K562 (cell line): ENCODE measurements at regions not wholly inside any gene's neighbourhood (a gene's known extent, or its start where the extent isn't known, plus 50 kb on each side); places are given as distances from the start of the nearest gene placed in this dataset.

ENCODE experiments used
- BRCA1 ChIP-seq, 2 experiments: fragments of 450-650 bp in 1 of 2; sonication (generic) in 1 of 2; formaldehyde crosslinking in 1 of 2; IDR thresholded peaks; 2 replicates each; pipeline versions ENCODE4 v1.5.0 to v1.6.1; 2017 to 2020; ENCODE audit warnings: mild to moderate bottlenecking in 1 of 2, missing genetic modification reagents in 1 of 2
- MLX ChIP-seq, 2 experiments: fragments of 450-650 bp in 1 of 2; sonication (generic) in 1 of 2; formaldehyde crosslinking; conservative IDR thresholded peaks; 2 replicates each; pipeline versions ENCODE4 v1.4.0 to v1.8.1; 2020 to 2022; ENCODE audit warnings: mild to moderate bottlenecking in 1 of 2, missing genetic modification reagents in 1 of 2
- POLR2A ChIP-seq: fragments of 450-650 bp; conservative IDR thresholded peaks from 2 replicates; pipeline ENCODE4 v1.6.1; 2016
- POLR2B ChIP-seq: fragments of 450-650 bp; IDR thresholded peaks from 2 replicates; pipeline ENCODE4 v1.6.1; 2018; ENCODE audit warnings: low read depth; ENCODE audit not compliant: partially characterized antibody
- SAP30 ChIP-seq: fragments of 200-600 bp; sonication (generic); IDR thresholded peaks from 2 replicates; pipeline ENCODE4 v1.6.1; 2012; ENCODE audit warnings: borderline replicate concordance, low read depth, mild to moderate bottlenecking, moderate library complexity, low read length, control low read depth, inconsistent platforms; ENCODE audit not compliant: insufficient read depth, poor library complexity, severe bottlenecking
- SMARCA5 ChIP-seq: fragments of 450-650 bp; IDR thresholded peaks from 2 replicates; pipeline ENCODE4 v1.6.1; 2016
- SPI1 ChIP-seq: IDR thresholded peaks from 2 replicates; pipeline ENCODE4 v1.6.1; 2011; ENCODE audit warnings: low read depth, low read length, control low read depth, borderline replicate concordance
- SRSF9 ChIP-seq: fragments of 200-400 bp; formaldehyde crosslinking; IDR thresholded peaks from 2 replicates; pipeline ENCODE4 v1.6.1; 2017; ENCODE audit warnings: low read depth, low read length, borderline replicate concordance
- YY1 ChIP-seq, 3 experiments: IDR thresholded peaks; 2 replicates each; pipeline ENCODE4 v1.6.1; 2011; ENCODE audit warnings: low read length in 2 of 3, mild to moderate bottlenecking in 2 of 3, moderate library complexity in 2 of 3, borderline replicate concordance in 1 of 3, control low read depth in 1 of 3, low read depth in 1 of 3; ENCODE audit not compliant: insufficient read depth in 3 of 3, insufficient replicate concordance in 2 of 3, control insufficient read depth in 1 of 3, insufficient read length in 1 of 3; ENCODE audit errors: extremely low read depth in 1 of 3
- ZBTB40 ChIP-seq, 2 experiments: fragments of 450-650 bp in 1 of 2; sonication (generic) in 1 of 2; formaldehyde crosslinking in 1 of 2; IDR thresholded peaks; 2 replicates each; pipeline versions ENCODE4 v1.7.1 to v1.9.0; 2016 to 2022; ENCODE audit warnings: inconsistent platforms in 1 of 2, mild to moderate bottlenecking in 1 of 2, missing genetic modification reagents in 1 of 2
- ZNF174 ChIP-seq: fragments of 250-450 bp; sonication (Bioruptor Pico); IDR thresholded peaks from 2 replicates; pipeline ENCODE4 v1.4.0; 2020; ENCODE audit warnings: mild to moderate bottlenecking
- ZNF274 ChIP-seq: IDR thresholded peaks from 2 replicates; pipeline ENCODE4 v1.6.1; 2011; ENCODE audit warnings: low read depth, mild to moderate bottlenecking, low read length, moderate library complexity, borderline replicate concordance
- TF ChIP-seq, protein P1 (sequence below): sonication (generic); formaldehyde crosslinking; IDR thresholded peaks from 2 replicates; pipeline ENCODE4 v1.8.0; 2023; ENCODE audit warnings: missing genetic modification reagents, mild to moderate bottlenecking, borderline replicate concordance
- TF ChIP-seq, protein P2 (sequence below), 3 experiments: IDR thresholded peaks in 2 of 3; conservative IDR thresholded peaks in 1 of 3; 2 replicates each; pipeline ENCODE4 v1.5.1; 2011 to 2012; ENCODE audit warnings: low read length in 3 of 3, mild to moderate bottlenecking in 3 of 3, control low read depth in 2 of 3, improper control_type of control experiment in 1 of 3, inconsistent platforms in 1 of 3, low read depth in 1 of 3, mixed read lengths in 1 of 3, moderate library complexity in 1 of 3; ENCODE audit not compliant: insufficient read depth in 2 of 3

DNA sequence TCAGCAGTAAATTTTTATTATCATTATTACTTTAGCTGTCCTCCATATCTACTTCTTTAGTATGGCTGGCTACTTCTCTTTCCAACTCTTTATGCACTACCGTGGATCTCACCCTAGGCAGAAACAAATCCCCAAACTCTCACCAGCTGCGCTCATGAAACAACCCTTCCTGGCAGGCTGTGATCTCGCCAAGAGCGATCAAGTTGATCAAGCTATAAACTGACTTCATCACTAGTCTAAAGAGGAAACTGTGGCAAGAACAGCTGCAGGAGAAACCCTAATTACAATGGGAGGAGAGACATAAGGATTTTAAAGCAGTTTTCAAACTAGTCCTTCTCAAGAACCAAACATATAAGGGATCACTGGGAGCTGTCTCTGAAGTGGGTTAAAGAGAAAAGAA, 160.5 kb upstream of the PRSS58 start:
- TF ChIP-seq POLR2A, result no peak
- TF ChIP-seq MLX (CRISPR knock-in tag; conservative IDR thresholded peaks at IDR 0.05), result no peak
- no peak for TF ChIP-seq BRCA1 (IDR thresholded peaks at IDR 0.05)
- no peak for TF ChIP-seq BRCA1 (CRISPR knock-in tag; IDR thresholded peaks at IDR 0.05)
- TF ChIP-seq, protein P1, sequence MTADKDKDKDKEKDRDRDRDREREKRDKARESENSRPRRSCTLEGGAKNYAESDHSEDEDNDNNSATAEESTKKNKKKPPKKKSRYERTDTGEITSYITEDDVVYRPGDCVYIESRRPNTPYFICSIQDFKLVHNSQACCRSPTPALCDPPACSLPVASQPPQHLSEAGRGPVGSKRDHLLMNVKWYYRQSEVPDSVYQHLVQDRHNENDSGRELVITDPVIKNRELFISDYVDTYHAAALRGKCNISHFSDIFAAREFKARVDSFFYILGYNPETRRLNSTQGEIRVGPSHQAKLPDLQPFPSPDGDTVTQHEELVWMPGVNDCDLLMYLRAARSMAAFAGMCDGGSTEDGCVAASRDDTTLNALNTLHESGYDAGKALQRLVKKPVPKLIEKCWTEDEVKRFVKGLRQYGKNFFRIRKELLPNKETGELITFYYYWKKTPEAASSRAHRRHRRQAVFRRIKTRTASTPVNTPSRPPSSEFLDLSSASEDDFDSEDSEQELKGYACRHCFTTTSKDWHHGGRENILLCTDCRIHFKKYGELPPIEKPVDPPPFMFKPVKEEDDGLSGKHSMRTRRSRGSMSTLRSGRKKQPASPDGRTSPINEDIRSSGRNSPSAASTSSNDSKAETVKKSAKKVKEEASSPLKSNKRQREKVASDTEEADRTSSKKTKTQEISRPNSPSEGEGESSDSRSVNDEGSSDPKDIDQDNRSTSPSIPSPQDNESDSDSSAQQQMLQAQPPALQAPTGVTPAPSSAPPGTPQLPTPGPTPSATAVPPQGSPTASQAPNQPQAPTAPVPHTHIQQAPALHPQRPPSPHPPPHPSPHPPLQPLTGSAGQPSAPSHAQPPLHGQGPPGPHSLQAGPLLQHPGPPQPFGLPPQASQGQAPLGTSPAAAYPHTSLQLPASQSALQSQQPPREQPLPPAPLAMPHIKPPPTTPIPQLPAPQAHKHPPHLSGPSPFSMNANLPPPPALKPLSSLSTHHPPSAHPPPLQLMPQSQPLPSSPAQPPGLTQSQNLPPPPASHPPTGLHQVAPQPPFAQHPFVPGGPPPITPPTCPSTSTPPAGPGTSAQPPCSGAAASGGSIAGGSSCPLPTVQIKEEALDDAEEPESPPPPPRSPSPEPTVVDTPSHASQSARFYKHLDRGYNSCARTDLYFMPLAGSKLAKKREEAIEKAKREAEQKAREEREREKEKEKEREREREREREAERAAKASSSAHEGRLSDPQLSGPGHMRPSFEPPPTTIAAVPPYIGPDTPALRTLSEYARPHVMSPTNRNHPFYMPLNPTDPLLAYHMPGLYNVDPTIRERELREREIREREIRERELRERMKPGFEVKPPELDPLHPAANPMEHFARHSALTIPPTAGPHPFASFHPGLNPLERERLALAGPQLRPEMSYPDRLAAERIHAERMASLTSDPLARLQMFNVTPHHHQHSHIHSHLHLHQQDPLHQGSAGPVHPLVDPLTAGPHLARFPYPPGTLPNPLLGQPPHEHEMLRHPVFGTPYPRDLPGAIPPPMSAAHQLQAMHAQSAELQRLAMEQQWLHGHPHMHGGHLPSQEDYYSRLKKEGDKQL (CRISPR knock-in tag), result no peak
- TF ChIP-seq SPI1, result no peak
- no peak for TF ChIP-seq YY1 (IDR thresholded peaks at IDR 0.05; ENCODE audit: borderline replicate concordance in 1 of 3, control insufficient read depth in 1 of 3, extremely low read depth in 1 of 3, insufficient read depth in 3 of 3, insufficient read length in 1 of 3, insufficient replicate concordance in 2 of 3, low read depth in 1 of 3, low read length in 2 of 3)
- TF ChIP-seq ZNF274, result no peak
- no peak for TF ChIP-seq SMARCA5
- TF ChIP-seq, protein P2, sequence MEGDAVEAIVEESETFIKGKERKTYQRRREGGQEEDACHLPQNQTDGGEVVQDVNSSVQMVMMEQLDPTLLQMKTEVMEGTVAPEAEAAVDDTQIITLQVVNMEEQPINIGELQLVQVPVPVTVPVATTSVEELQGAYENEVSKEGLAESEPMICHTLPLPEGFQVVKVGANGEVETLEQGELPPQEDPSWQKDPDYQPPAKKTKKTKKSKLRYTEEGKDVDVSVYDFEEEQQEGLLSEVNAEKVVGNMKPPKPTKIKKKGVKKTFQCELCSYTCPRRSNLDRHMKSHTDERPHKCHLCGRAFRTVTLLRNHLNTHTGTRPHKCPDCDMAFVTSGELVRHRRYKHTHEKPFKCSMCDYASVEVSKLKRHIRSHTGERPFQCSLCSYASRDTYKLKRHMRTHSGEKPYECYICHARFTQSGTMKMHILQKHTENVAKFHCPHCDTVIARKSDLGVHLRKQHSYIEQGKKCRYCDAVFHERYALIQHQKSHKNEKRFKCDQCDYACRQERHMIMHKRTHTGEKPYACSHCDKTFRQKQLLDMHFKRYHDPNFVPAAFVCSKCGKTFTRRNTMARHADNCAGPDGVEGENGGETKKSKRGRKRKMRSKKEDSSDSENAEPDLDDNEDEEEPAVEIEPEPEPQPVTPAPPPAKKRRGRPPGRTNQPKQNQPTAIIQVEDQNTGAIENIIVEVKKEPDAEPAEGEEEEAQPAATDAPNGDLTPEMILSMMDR (IDR thresholded peaks at IDR 0.05 in 2 of 3, conservative IDR thresholded peaks at IDR 0.05 in 1 of 3; ENCODE audit: insufficient read depth in 2 of 3, low read depth in 1 of 3, low read length in 3 of 3), result no peak
- TF ChIP-seq SAP30, result no peak
- no peak for TF ChIP-seq ZNF174 (CRISPR knock-in tag)
- no peak for TF ChIP-seq ZBTB40 (IDR thresholded peaks at IDR 0.05)
- TF ChIP-seq ZBTB40 (CRISPR knock-in tag; IDR thresholded peaks at IDR 0.05), result no peak
- no peak for TF ChIP-seq SRSF9
- TF ChIP-seq POLR2B, result no peak
